SIG-M5 treated with dmso at 0.1 percent for 504 hours (cell line): ENCODE measurements at regions not wholly inside any gene's neighbourhood (a gene's known extent, or its start where the extent isn't known, plus 50 kb on each side); places are given as distances from the start of the nearest gene placed in this dataset.
"Not testable (repeated sequence)": the region's sequence is repeated elsewhere in the genome, so short reads cannot be mapped to it uniquely, and the experiment has no call there.

Source experiments
- DNase-seq: peaks from one replicate; lab custom pipeline; 2025; ENCODE audit not compliant: unreplicated experiment; lab: John Stamatoyannopoulos, UW

GRCh38 chr3:176873261-176873660, 324.0 kb downstream of the TBL1XR1 start:
- DNase-seq = no peak

GRCh38 chr3:176872771-176873209, 324.5 kb downstream of the TBL1XR1 start:
- peak; percentile 31 for DNase-seq

GRCh38 chr3:176870451-176870850, 326.8 kb downstream of the TBL1XR1 start:
- DNase-seq = no peak

- no peak for DNase-seq
Observed at GRCh38 chr3:176867681-176868663, 329.3 kb downstream of the TBL1XR1 start.

- DNase-seq = no peak
Observed at GRCh38 chr3:176861137-176861536, 336.1 kb downstream of the TBL1XR1 start.

- DNase-seq = no peak
Observed at GRCh38 chr3:176856721-176857120, 340.6 kb downstream of the TBL1XR1 start.

- DNase-seq = peak; percentile 62
Observed at GRCh38 chr3:176855901-176856486, 341.3 kb downstream of the TBL1XR1 start.

GRCh38 chr3:176855213-176855612, 342.1 kb downstream of the TBL1XR1 start:
- DNase-seq = no peak

GRCh38 chr3:176850498-176850897, 346.8 kb downstream of the TBL1XR1 start:
- DNase-seq = no peak

- DNase-seq = no peak
Observed at GRCh38 chr3:176848431-176849214, 348.7 kb downstream of the TBL1XR1 start.

- no peak for DNase-seq
Observed at GRCh38 chr3:176842914-176843313, 354.4 kb downstream of the TBL1XR1 start.

- no peak for DNase-seq
Observed at GRCh38 chr3:176840641-176841286, 356.5 kb downstream of the TBL1XR1 start.

GRCh38 chr3:176839901-176840300, 357.4 kb downstream of the TBL1XR1 start:
- DNase-seq = no peak

- no peak for DNase-seq
Observed at GRCh38 chr3:176839466-176839865, 357.8 kb downstream of the TBL1XR1 start.

- not testable (repeated sequence) for DNase-seq
Observed at GRCh38 chr3:176827244-176827643, 370.0 kb downstream of the TBL1XR1 start.

- no peak for DNase-seq
Observed at GRCh38 chr3:176824811-176825210, 372.5 kb downstream of the TBL1XR1 start.

- DNase-seq = no peak
Observed at GRCh38 chr3:176820764-176821163, 376.5 kb downstream of the TBL1XR1 start.

GRCh38 chr3:176816937-176817336, 380.3 kb downstream of the TBL1XR1 start:
- no peak for DNase-seq

GRCh38 chr3:176814285-176814684, 383.0 kb downstream of the TBL1XR1 start:
- peak; percentile 7 for DNase-seq

GRCh38 chr3:176807938-176808337, 389.3 kb downstream of the TBL1XR1 start:
- no peak for DNase-seq

GRCh38 chr3:176799675-176800074, 397.6 kb downstream of the TBL1XR1 start:
- no peak for DNase-seq
